IMR-90 (cell line): ENCODE measurements at regions not wholly inside any gene's neighbourhood (a gene's known extent, or its start where the extent isn't known, plus 50 kb on each side); places are given as distances from the start of the nearest gene placed in this dataset.

Source experiments
- MAZ ChIP-seq: IDR thresholded peaks from 2 replicates; pipeline ENCODE4 v1.6.1; 2012; ENCODE audit warnings: low read depth, mild to moderate bottlenecking, low read length, improper control_type of control experiment, moderate library complexity, borderline replicate concordance
- NFE2L2 ChIP-seq: fragments of 150-350 bp; IDR thresholded peaks from 2 replicates; pipeline ENCODE4 v1.6.1; 2016; ENCODE audit warnings: low read depth, mild to moderate bottlenecking, low read length
- TF ChIP-seq, protein P1 (sequence below): conservative IDR thresholded peaks from 2 replicates; pipeline ENCODE4 v1.5.1; 2012; ENCODE audit warnings: mild to moderate bottlenecking, low read depth, low read length, improper control_type of control experiment

DNA sequence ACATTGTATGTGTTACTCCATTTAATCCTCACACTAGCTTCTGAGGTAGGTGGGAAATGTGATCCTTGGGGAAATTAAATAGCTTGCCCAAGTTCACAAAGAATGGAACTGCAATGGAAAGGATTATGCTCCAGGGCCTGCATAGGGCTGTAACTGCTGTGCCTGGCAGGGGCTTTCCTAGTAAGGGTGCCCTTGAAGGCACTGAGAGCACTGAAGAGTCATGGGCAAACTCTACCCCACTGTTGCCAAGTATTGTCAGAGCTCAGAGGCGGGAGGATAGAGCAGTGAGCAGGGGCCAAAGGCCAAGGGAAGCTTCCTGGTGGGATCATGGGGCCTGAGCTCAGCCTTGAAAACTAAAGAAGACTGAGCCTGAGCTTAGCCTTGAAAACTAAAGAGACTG is 133.0 kb upstream of the NALF2 start:
- TF ChIP-seq NFE2L2: no peak
- TF ChIP-seq, protein P1, sequence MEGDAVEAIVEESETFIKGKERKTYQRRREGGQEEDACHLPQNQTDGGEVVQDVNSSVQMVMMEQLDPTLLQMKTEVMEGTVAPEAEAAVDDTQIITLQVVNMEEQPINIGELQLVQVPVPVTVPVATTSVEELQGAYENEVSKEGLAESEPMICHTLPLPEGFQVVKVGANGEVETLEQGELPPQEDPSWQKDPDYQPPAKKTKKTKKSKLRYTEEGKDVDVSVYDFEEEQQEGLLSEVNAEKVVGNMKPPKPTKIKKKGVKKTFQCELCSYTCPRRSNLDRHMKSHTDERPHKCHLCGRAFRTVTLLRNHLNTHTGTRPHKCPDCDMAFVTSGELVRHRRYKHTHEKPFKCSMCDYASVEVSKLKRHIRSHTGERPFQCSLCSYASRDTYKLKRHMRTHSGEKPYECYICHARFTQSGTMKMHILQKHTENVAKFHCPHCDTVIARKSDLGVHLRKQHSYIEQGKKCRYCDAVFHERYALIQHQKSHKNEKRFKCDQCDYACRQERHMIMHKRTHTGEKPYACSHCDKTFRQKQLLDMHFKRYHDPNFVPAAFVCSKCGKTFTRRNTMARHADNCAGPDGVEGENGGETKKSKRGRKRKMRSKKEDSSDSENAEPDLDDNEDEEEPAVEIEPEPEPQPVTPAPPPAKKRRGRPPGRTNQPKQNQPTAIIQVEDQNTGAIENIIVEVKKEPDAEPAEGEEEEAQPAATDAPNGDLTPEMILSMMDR: no peak
- TF ChIP-seq MAZ: no peak
